Body of pancreas (tissue), 4 donors: ENCODE measurements at regions not wholly inside any gene's neighbourhood (a gene's known extent, or its start where the extent isn't known, plus 50 kb on each side); places are given as distances from the start of the nearest gene placed in this dataset.

Experiments
- ATAC-seq: fragments of 150-250 bp; one replicate; pipeline ENCODE4 v1.9.1; 2016
- DNase-seq, 4 donors: peaks; one replicate each; pipeline ENCODE4 v3.0.0-alpha.2; 2019
- H3K27ac ChIP-seq, 4 donors: fragments of 200-600 bp; sonication (generic); 1 replicate in 3 of 4; 2 replicates in 1 of 4; pipeline versions ENCODE4 v1.5.1 to v1.6.1; 2016 to 2019; ENCODE audit warnings: mild to moderate bottlenecking in 1 of 4, mixed read lengths in 1 of 4, moderate library complexity in 1 of 4
- H3K27me3 ChIP-seq, 2 donors: fragments of 200-600 bp; sonication (generic); one replicate each; pipeline ENCODE4 v1.6.0; 2016; ENCODE audit warnings: mild to moderate bottlenecking in 1 of 2
- H3K36me3 ChIP-seq, 2 donors: fragments of 200-600 bp; sonication (generic); replicated peaks in 1 of 2; 2 replicates each; pipeline ENCODE4 v1.5.1; 2016; ENCODE audit warnings: low read depth in 2 of 2; ENCODE audit not compliant: insufficient read depth in 1 of 2
- H3K4me1 ChIP-seq: fragments of 200-600 bp; sonication (generic); one replicate; pipeline ENCODE4 v1.6.0; 2016
- H3K4me3 ChIP-seq, 2 donors: fragments of 200-600 bp; sonication (generic); 1 replicate in 1 of 2; 2 replicates in 1 of 2; pipeline ENCODE4 v1.5.1; 2016 to 2019
- H3K9me3 ChIP-seq, 3 donors: fragments of 200-600 bp; sonication (generic); 1 replicate in 2 of 3; 2 replicates in 1 of 3; pipeline ENCODE4 v1.5.1; 2016
- POLR2A ChIP-seq, 3 donors: fragments of 450-650 bp; IDR thresholded peaks; one replicate each; pipeline ENCODE4 v1.6.1; 2016; ENCODE audit warnings: antibody characterized with exemption in 3 of 3, mild to moderate bottlenecking in 2 of 3
- WGBS, 2 donors: methylation state at CpG; one replicate each; pipeline ENCODE4 v1.1.5; 2017; 5-methylcytosine and 5-hydroxymethylcytosine counted together
- intact Hi-C: fragments of 100-400 bp; cut with DNase I; formaldehyde crosslinking; loops from one replicate; pipeline ENCODE4 v1.15.1; 2023
- TF ChIP-seq, protein P1 (sequence below), 7 experiments: fragments of 450-650 bp in 4 of 7; fragments of 200-600 bp in 3 of 7; sonication (generic) in 3 of 7; IDR thresholded peaks; one replicate each; pipeline ENCODE4 v1.5.1; 2016 to 2019; ENCODE audit warnings: antibody characterized with exemption in 7 of 7

DNA sequence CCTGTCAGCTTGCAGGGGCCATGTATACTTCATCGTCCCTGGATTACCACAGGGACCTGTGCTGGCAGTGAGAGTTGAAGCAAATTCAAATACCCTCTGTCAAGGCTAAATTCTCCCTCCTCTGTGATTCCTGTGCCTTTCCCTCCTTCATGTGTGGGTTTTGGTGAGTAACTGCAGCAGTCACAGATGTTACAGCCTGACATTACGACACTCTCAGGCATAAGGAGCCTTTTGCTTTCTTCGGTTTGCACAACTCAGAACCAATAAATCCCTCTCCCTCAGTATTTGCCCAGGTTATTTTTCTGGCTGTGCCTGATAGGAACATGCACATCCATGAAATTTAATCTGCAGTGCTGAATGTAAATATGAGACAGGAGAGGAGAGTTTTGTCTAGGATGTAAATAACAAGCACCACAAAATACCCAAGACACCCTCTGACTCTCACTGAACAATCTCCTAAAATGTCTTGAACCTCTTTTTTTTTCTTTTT, 997.2 kb upstream of the GHITM start:
- Histone ChIP-seq H3K4me3 (no peak overlapping the region), H3K27me3 (no peaks in the 10 kb centered on the region), H3K4me1 (no peaks in the 10 kb centered on the region), H3K27ac (no peak overlapping the region), H3K36me3 (no peaks in the 10 kb centered on the region), H3K9me3 (no peaks in the 10 kb centered on the region)
- no peak for TF ChIP-seq POLR2A (IDR thresholded peaks at IDR 0.05)
- TF ChIP-seq, protein P1, sequence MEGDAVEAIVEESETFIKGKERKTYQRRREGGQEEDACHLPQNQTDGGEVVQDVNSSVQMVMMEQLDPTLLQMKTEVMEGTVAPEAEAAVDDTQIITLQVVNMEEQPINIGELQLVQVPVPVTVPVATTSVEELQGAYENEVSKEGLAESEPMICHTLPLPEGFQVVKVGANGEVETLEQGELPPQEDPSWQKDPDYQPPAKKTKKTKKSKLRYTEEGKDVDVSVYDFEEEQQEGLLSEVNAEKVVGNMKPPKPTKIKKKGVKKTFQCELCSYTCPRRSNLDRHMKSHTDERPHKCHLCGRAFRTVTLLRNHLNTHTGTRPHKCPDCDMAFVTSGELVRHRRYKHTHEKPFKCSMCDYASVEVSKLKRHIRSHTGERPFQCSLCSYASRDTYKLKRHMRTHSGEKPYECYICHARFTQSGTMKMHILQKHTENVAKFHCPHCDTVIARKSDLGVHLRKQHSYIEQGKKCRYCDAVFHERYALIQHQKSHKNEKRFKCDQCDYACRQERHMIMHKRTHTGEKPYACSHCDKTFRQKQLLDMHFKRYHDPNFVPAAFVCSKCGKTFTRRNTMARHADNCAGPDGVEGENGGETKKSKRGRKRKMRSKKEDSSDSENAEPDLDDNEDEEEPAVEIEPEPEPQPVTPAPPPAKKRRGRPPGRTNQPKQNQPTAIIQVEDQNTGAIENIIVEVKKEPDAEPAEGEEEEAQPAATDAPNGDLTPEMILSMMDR (IDR thresholded peaks at IDR 0.05): no peak
- 50 to 63% methylated on average over 3 of the region's 3 CpGs for WGBS, 2 donors
- no peak for DNase-seq
- intact Hi-C loops: no loop called here
- no peak for ATAC-seq

DNA sequence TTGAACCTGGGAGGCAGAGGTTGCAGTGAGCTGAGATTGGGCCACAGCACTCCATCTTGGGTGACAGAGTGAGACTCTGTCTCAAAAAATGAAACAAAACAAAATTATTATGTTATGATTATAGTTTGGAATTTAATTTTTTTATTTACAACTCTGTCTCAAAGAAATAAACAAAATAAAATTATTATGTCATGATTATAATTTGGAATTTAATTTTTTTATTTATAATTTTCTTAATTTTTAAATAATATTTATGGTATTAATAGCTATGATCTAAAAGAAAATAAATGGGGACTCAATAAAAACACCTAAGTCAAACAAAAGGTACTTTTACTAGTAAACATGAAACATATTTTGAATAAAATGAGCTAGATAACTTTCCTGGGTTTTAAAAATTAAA, 994.8 kb upstream of the GHITM start:
- H3K27ac ChIP-seq: no peak overlapping the region
- intact Hi-C loops: no loop called here
- DNase-seq (no peak), ATAC-seq (no peak)
- no peaks in the 10 kb centered on the region for H3K27me3 ChIP-seq
- TF ChIP-seq, protein P1 (IDR thresholded peaks at IDR 0.05): no peak
- no peak for TF ChIP-seq POLR2A (IDR thresholded peaks at IDR 0.05)
- H3K4me3 ChIP-seq: no peak overlapping the region
- H3K36me3 ChIP-seq: no peaks in the 10 kb centered on the region
- H3K9me3 ChIP-seq: no peaks in the 10 kb centered on the region
- H3K4me1 ChIP-seq: no peaks in the 10 kb centered on the region

DNA sequence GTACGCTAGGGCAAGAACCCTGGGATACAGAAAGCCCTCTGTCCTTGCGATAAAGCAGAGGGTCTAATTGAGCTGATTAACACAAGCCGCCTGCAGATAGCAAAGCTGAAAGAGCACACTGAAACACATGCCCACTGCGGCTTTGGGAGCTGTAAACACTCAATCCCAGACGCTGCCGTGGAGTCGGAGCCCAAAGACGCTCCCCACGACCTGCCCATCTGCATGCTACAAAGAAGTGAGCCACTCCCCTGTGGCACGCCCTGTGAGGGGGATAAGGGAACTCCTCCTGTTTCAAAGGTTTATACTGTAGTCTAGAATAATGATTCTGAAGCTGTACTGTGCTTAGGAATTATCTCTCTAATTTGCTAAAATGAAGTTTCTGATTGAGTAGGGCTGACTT, 985.6 kb upstream of the GHITM start:
- 62 to 71% methylated on average over 10 of the region's 10 CpGs for WGBS, 2 donors
- no peak for DNase-seq
- TF ChIP-seq, protein P1 (IDR thresholded peaks at IDR 0.05): no peak
- TF ChIP-seq POLR2A (IDR thresholded peaks at IDR 0.05): no peak

DNA sequence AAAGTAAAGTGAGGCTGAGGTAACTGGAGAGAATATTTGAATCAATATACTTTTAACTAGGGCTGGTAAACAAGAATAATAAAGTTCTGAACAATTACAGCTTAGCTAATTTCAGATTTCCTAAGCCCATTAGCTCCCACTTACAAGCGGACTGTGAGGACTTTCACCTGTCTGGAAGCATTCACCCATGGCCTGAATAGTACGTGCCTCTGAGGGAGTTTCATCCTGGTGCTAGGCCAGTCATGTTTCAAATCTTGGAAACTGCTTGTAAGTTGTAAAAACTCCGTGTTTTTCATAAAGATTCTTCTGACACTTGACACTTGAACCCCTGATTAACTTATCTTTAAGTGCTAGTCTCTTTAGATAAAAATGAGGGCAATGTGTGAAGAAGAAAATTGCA, 975.2 kb upstream of the GHITM start:
- intact Hi-C loops: no loop called here
- no peak for DNase-seq
- WGBS, 2 donors: 59 to 60% methylated on average over 3 of the region's 3 CpGs

More for the DNA sequence above, 985.6 kb upstream of the GHITM start:
- Histone ChIP-seq H3K9me3 (no peaks in the 10 kb centered on the region), H3K36me3 (no peaks in the 10 kb centered on the region), H3K4me3 (no peak overlapping the region), H3K27ac (no peak overlapping the region), H3K4me1 (no peaks in the 10 kb centered on the region), H3K27me3 (no peaks in the 10 kb centered on the region)
- ATAC-seq: no peak
- intact Hi-C loops: no loop called here

DNA sequence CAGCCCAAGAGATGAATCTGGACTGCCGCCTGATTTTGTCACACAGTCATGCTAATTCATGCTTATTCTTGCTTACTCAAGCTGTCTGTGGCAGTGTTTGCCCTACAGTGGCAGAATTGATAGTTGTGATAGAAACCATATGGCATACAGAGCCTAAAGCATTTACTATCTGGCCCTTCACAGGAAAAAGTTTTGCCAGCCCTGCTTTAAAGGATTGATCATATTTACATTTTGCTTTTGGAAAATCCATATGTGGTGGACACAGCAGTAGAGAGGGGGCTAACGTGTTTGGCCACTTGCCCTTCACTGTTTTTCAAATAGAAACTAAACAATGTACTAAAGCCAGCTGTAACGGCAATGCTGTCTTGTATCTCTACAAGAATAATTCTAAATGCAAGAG, 974.0 kb upstream of the GHITM start:
- DNase-seq (peak; percentile 15 to 43 (median 34)), ATAC-seq (peak; percentile 73)
- Histone ChIP-seq H3K27me3 (no peaks in the 10 kb centered on the region), H3K4me3 (no peak overlapping the region), H3K36me3 (no peaks in the 10 kb centered on the region), H3K27ac (no peak overlapping the region), H3K9me3 (no peaks in the 10 kb centered on the region), H3K4me1 (peaks cover 4% of the 10 kb centered on the region)
- intact Hi-C loops: no loop called here
- TF ChIP-seq, protein P1 (IDR thresholded peaks at IDR 0.05): no peak
- no peak for TF ChIP-seq POLR2A (IDR thresholded peaks at IDR 0.05)
- 21 to 27% methylated on average over 3 of the region's 3 CpGs for WGBS, 2 donors

More for the DNA sequence above, 975.2 kb upstream of the GHITM start:
- Histone ChIP-seq H3K27ac (no peak overlapping the region), H3K4me3 (no peak overlapping the region), H3K9me3 (no peaks in the 10 kb centered on the region), H3K27me3 (no peaks in the 10 kb centered on the region), H3K36me3 (no peaks in the 10 kb centered on the region), H3K4me1 (peaks cover 4% of the 10 kb centered on the region)
- TF ChIP-seq POLR2A (IDR thresholded peaks at IDR 0.05): no peak
- TF ChIP-seq, protein P1 (IDR thresholded peaks at IDR 0.05): no peak
- ATAC-seq: no peak
